Natural killer cell (primary cell): ENCODE measurements at regions not wholly inside any gene's neighbourhood (a gene's known extent, or its start where the extent isn't known, plus 50 kb on each side); places are given as distances from the start of the nearest gene placed in this dataset.

Source experiments
- ATAC-seq, 3 donors: fragments of 150-1000 bp in 2 of 3; fragments of 200-7000 bp in 1 of 3; cut with Tn5 transposase; 1 replicate in 1 of 3; 2 replicates in 2 of 3; pipeline ENCODE4 v1.10.0; 2021; ENCODE audit warnings: mild to moderate bottlenecking in 2 of 3, moderate library complexity in 2 of 3
- DNase-seq, 2 donors: peaks; one replicate each; pipeline versions ENCODE4 v3.0.0 to v3.0.0-alpha.2; 2013 to 2021; ENCODE audit warnings: mixed read lengths in 1 of 2
- H3K27ac ChIP-seq: one replicate; pipeline ENCODE4 v1.5.1; 2013; ENCODE audit warnings: mild to moderate bottlenecking, low read length
- H3K27me3 ChIP-seq: one replicate; pipeline ENCODE4 v1.6.1; 2013; ENCODE audit warnings: low read length; ENCODE audit not compliant: control insufficient read depth, insufficient read depth
- H3K36me3 ChIP-seq: one replicate; pipeline ENCODE4 v1.6.1; 2013; ENCODE audit warnings: low read length; ENCODE audit not compliant: control insufficient read depth, insufficient read depth
- H3K4me1 ChIP-seq: one replicate; pipeline ENCODE4 v1.6.1; 2013; ENCODE audit warnings: low read length; ENCODE audit not compliant: control insufficient read depth, insufficient read depth
- H3K4me3 ChIP-seq: one replicate; pipeline ENCODE4 v1.5.1; 2013; ENCODE audit warnings: low read length
- H3K9me3 ChIP-seq: one replicate; pipeline ENCODE4 v1.6.1; 2013; ENCODE audit warnings: low read length; ENCODE audit not compliant: control insufficient read depth, insufficient read depth
- H3K27ac Mint-ChIP-seq, 2 donors: one replicate each; pipeline ENCODE4 v1.8.0; 2022; ENCODE audit warnings: mild to moderate bottlenecking in 2 of 2, mixed read lengths in 2 of 2, moderate library complexity in 1 of 2
- H3K27me3 Mint-ChIP-seq, 2 donors: one replicate each; pipeline ENCODE4 v1.8.0; 2022; ENCODE audit warnings: low read depth in 2 of 2, mixed read lengths in 2 of 2
- H3K36me3 Mint-ChIP-seq: one replicate; pipeline ENCODE4 v1.8.0; 2022; ENCODE audit warnings: mixed read lengths
- H3K4me1 Mint-ChIP-seq, 2 donors: one replicate each; pipeline ENCODE4 v1.8.0; 2022; ENCODE audit warnings: mixed read lengths in 2 of 2
- H3K4me3 Mint-ChIP-seq: one replicate; pipeline ENCODE4 v1.8.0; 2022; ENCODE audit warnings: mild to moderate bottlenecking, moderate library complexity, mixed read lengths
- H3K9me3 Mint-ChIP-seq, 2 donors: one replicate each; pipeline ENCODE4 v1.8.0; 2022; ENCODE audit warnings: mixed read lengths in 2 of 2
- CTCF ChIP-seq: fragments of 200-600 bp; IDR thresholded peaks from one replicate; pipeline ENCODE4 v1.8.0; 2022; ENCODE audit warnings: antibody characterized with exemption
- WGBS: methylation state at CpG from one replicate; pipeline ENCODE4 v1.1.7; 2013; ENCODE audit warnings: missing lambda C conversion rate; ENCODE audit not compliant: insufficient coverage; 5-methylcytosine and 5-hydroxymethylcytosine counted together
- intact Hi-C: fragments of 100-400 bp; cut with micrococcal nuclease; formaldehyde crosslinking; loops from one replicate; pipeline ENCODE4 v1.14.2; 2022

DNA sequence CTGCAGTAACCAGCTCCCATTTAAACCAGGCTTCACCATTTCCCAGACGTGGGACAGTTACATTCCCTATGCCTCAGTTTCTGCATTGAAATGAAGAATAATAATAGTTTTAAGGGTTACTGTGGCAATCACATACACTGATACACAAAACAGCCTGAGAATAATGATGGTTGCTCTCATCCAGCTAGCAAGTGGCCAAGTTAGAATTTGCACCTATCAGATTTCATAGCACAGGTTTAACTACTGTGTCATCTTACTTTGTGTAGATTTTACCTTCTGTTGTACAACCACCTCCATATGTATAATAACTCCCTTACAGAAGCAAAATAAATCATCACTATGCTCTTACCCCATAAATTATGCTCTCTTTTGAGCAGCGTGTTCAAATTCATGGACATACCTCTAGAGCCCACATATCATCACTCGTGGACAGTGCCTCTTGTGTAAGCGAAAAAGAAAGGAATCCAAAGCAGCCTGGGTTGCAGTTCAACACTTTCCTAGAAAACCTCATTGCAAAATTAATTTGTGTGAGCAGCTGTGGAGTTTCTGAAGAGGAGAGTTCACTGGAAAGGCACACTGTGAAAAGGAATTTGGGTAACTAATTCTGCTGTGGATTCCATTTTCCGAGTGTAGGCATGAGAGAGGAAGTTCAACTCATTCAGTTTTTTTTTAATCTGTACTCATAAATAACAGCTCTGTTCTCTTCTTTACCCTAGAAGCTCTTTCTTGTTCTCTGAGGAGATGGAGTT is 492.5 kb downstream of the ARL4A start:
- Histone ChIP-seq H3K36me3 (no peaks in the 10 kb centered on the region), H3K9me3 (no peaks in the 10 kb centered on the region), H3K27ac (no peak overlapping the region), H3K4me1 (no peaks in the 10 kb centered on the region), H3K27me3 (no peaks in the 10 kb centered on the region), H3K4me3 (no peak overlapping the region)
- Mint-ChIP-seq H3K36me3 (no peaks in the 10 kb centered on the region), H3K4me1 (no peaks in the 10 kb centered on the region), H3K4me3 (no peak overlapping the region), H3K27me3 (no peaks in the 10 kb centered on the region), H3K27ac (no peak overlapping the region), H3K9me3 (peaks cover 0 to 2% of the 10 kb centered on the region in 2 donors)
- intact Hi-C loops = no loop called here
- whole genome bisulfite sequencing = 90% methylated on average over 3 of the region's 5 CpGs
- ATAC-seq = no peak
- TF ChIP-seq CTCF = no peak
- no peak for DNase-seq

GRCh38 chr7:13181216-13181615 is 493.8 kb downstream of the ARL4A start:
- DNase-seq (no peak), ATAC-seq (no peak)
- Histone ChIP-seq H3K36me3 (no peaks in the 10 kb centered on the region), H3K9me3 (no peaks in the 10 kb centered on the region), H3K4me3 (no peak overlapping the region), H3K27me3 (no peaks in the 10 kb centered on the region), H3K27ac (no peak overlapping the region), H3K4me1 (no peaks in the 10 kb centered on the region)
- H3K36me3 Mint-ChIP-seq = no peaks in the 10 kb centered on the region
- no peaks in the 10 kb centered on the region for H3K27me3 Mint-ChIP-seq
- H3K9me3 Mint-ChIP-seq = peaks cover 0 to 2% of the 10 kb centered on the region in 2 donors
- no peak overlapping the region for H3K4me3 Mint-ChIP-seq
- WGBS = 83% methylated on average over 2 of the region's 3 CpGs
- no peak for TF ChIP-seq CTCF
- no peak overlapping the region for H3K27ac Mint-ChIP-seq
- no peaks in the 10 kb centered on the region for H3K4me1 Mint-ChIP-seq
- intact Hi-C loops = no loop called here

DNA sequence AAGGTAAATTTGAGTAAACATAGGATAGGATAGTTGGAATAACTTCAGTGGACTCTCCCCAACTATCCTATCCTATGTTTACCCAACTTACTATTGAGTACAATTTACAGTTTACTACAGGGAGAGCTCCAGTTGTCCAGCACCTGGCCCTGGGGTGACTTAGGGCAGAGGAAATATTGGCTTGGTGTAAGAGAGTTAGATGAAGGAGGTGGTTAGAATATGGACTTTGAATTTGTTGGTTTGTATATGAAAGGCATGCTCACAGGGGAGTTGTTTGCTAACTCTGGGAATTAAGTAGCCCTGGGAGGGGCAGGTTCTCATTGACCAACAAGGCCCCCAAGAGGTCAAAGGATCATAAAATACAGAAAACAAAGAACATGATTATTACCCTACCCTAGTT is 497.7 kb downstream of the ARL4A start:
- Histone ChIP-seq H3K9me3 (no peaks in the 10 kb centered on the region), H3K36me3 (no peaks in the 10 kb centered on the region), H3K4me3 (no peak overlapping the region), H3K27me3 (no peaks in the 10 kb centered on the region), H3K4me1 (no peaks in the 10 kb centered on the region), H3K27ac (no peak overlapping the region)
- no peak overlapping the region for H3K4me3 Mint-ChIP-seq
- TF ChIP-seq CTCF = no peak
- no peaks in the 10 kb centered on the region for H3K36me3 Mint-ChIP-seq
- H3K27ac Mint-ChIP-seq = no peak overlapping the region
- no peak for DNase-seq
- intact Hi-C loops = no loop called here
- H3K4me1 Mint-ChIP-seq = no peaks in the 10 kb centered on the region
- ATAC-seq = no peak
- H3K9me3 Mint-ChIP-seq = peaks cover 0 to 2% of the 10 kb centered on the region in 2 donors
- no peaks in the 10 kb centered on the region for H3K27me3 Mint-ChIP-seq

DNA sequence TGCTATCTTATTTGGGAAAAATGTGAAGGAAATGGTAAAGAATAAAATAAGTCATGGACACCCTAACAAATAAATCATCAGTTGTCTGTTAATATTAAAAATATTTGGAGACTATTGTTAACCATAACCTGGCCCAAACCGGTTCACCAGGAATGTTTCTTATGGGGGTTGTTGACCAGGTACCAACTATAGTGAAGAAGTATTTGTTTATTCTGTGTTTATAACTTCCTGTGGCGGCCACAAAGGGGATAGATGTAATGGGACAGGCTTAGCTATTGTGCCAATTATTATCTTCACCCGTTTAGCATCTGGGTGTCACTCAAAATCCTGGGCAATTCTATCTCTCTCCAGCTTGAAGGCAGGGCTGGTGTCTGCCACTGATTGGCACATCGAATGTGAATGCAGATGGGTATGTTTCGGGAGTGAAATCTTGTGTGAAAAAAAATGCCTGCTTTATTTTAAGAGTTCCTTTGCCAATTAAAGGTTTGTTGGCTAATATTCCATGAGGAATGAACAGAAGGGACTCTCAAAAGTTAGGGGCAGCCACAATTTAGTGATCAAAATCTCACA is 500.9 kb downstream of the ARL4A start:
- Histone ChIP-seq H3K4me1 (no peaks in the 10 kb centered on the region), H3K4me3 (no peak overlapping the region), H3K27ac (no peak overlapping the region), H3K9me3 (no peaks in the 10 kb centered on the region), H3K36me3 (no peaks in the 10 kb centered on the region), H3K27me3 (no peaks in the 10 kb centered on the region)
- intact Hi-C loops = no loop called here
- no peaks in the 10 kb centered on the region for H3K27me3 Mint-ChIP-seq
- no peak for TF ChIP-seq CTCF
- H3K27ac Mint-ChIP-seq = no peak overlapping the region
- WGBS = 76% methylated on average over 5 of the region's 5 CpGs
- no peaks in the 10 kb centered on the region for H3K36me3 Mint-ChIP-seq
- DNase-seq = no peak
- no peaks in the 10 kb centered on the region for H3K4me1 Mint-ChIP-seq
- no peak overlapping the region for H3K4me3 Mint-ChIP-seq
- ATAC-seq = no peak
- H3K9me3 Mint-ChIP-seq = peaks cover 0 to 2% of the 10 kb centered on the region in 2 donors
